HG03442 (cell line): ENCODE measurements at regions not wholly inside any gene's neighbourhood (a gene's known extent, or its start where the extent isn't known, plus 50 kb on each side); places are given as distances from the start of the nearest gene placed in this dataset.

Source experiments
- ATAC-seq: cut with Tn5 transposase; IDR thresholded peaks from one replicate; pipeline ENCODE4 v1.9.1; 2021; ENCODE audit warnings: mild to moderate bottlenecking, moderate library complexity; ENCODE audit not compliant: unreplicated experiment

GRCh38 chr5:65068410-65068809 is 299.7 kb downstream of the CWC27 start:
- ATAC-seq: peak; percentile 34

- no peak for ATAC-seq
Measured at GRCh38 chr5:65070026-65070425, 301.3 kb downstream of the CWC27 start.

GRCh38 chr5:65072850-65073249 is 304.1 kb downstream of the CWC27 start:
- no peak for ATAC-seq

- ATAC-seq: no peak
Measured at GRCh38 chr5:65073250-65073661, 304.5 kb downstream of the CWC27 start.

GRCh38 chr5:65075623-65076250 is 307.0 kb downstream of the CWC27 start:
- ATAC-seq: no peak

GRCh38 chr5:65076251-65076869 is 307.6 kb downstream of the CWC27 start:
- peak; percentile 76 for ATAC-seq

- no peak for ATAC-seq
Measured at GRCh38 chr5:65077653-65078052, 308.9 kb downstream of the CWC27 start.

GRCh38 chr5:65078331-65078730 is 309.6 kb downstream of the CWC27 start:
- ATAC-seq: no peak

GRCh38 chr5:65081071-65081470 is 312.3 kb downstream of the CWC27 start:
- no peak for ATAC-seq

- no peak for ATAC-seq
Measured at GRCh38 chr5:65084795-65085515, 316.2 kb downstream of the CWC27 start.

GRCh38 chr5:65085516-65085850 is 316.8 kb downstream of the CWC27 start:
- ATAC-seq: no peak

- ATAC-seq: no peak
Measured at GRCh38 chr5:65086234-65086890, 317.6 kb downstream of the CWC27 start.

GRCh38 chr5:65087154-65087553 is 318.4 kb downstream of the CWC27 start:
- ATAC-seq: no peak

- no peak for ATAC-seq
Measured at GRCh38 chr5:65094279-65094678, 325.5 kb downstream of the CWC27 start.

GRCh38 chr5:65098393-65098792 is 329.7 kb downstream of the CWC27 start:
- no peak for ATAC-seq
